Muscle of leg (tissue), 3 donors: ENCODE measurements at regions not wholly inside any gene's neighbourhood (a gene's known extent, or its start where the extent isn't known, plus 50 kb on each side); places are given as distances from the start of the nearest gene placed in this dataset.

ENCODE experiments used
- DNase-seq: peaks from one replicate; pipeline ENCODE4 v3.0.0; 2013
- H3K27ac ChIP-seq: one replicate; pipeline ENCODE4 v1.5.1; 2013; ENCODE audit warnings: mild to moderate bottlenecking, low read length, control low read depth
- H3K27me3 ChIP-seq: one replicate; pipeline ENCODE4 v1.6.1; 2013; ENCODE audit warnings: low read length; ENCODE audit not compliant: control insufficient read depth, insufficient read depth
- H3K36me3 ChIP-seq: one replicate; pipeline ENCODE4 v1.6.1; 2013; ENCODE audit warnings: low read length; ENCODE audit not compliant: control insufficient read depth, insufficient read depth
- H3K4me1 ChIP-seq: one replicate; pipeline ENCODE4 v1.6.1; 2013; ENCODE audit warnings: low read length; ENCODE audit not compliant: control insufficient read depth, insufficient read depth
- H3K4me3 ChIP-seq: one replicate; pipeline ENCODE4 v1.5.1; 2013; ENCODE audit warnings: low read length, control low read depth
- H3K9me3 ChIP-seq: replicated peaks from 2 replicates; pipeline ENCODE4 v1.6.1; 2013; ENCODE audit warnings: low read depth, low read length; ENCODE audit not compliant: control insufficient read depth
- WGBS: methylation state at CpG from one replicate; pipeline ENCODE4 v1.1.5; 2013; ENCODE audit warnings: missing lambda C conversion rate; ENCODE audit not compliant: insufficient coverage; 5-methylcytosine and 5-hydroxymethylcytosine counted together

GRCh38 chr2:59887366-59887765, 666.1 kb downstream of the BCL11A start:
- WGBS: 50% methylated on average over 3 of the region's 3 CpGs
- H3K27me3 ChIP-seq: no peaks in the 10 kb centered on the region
- no peaks in the 10 kb centered on the region for H3K36me3 ChIP-seq
- no peaks in the 10 kb centered on the region for H3K9me3 ChIP-seq
- peaks cover 2% of the 10 kb centered on the region for H3K4me1 ChIP-seq
- no peak overlapping the region for H3K27ac ChIP-seq
- no peak overlapping the region for H3K4me3 ChIP-seq
- DNase-seq: no peak

GRCh38 chr2:59886759-59887158, 666.7 kb downstream of the BCL11A start:
- no CpG with 5 or more reads among the region's 3 CpGs for WGBS
- Histone ChIP-seq H3K9me3 (no peaks in the 10 kb centered on the region), H3K4me3 (no peak overlapping the region), H3K27ac (no peak overlapping the region), H3K4me1 (peaks cover 2% of the 10 kb centered on the region), H3K36me3 (no peaks in the 10 kb centered on the region), H3K27me3 (no peaks in the 10 kb centered on the region)
- DNase-seq: no peak

GRCh38 chr2:59885541-59885940, 667.9 kb downstream of the BCL11A start:
- no peaks in the 10 kb centered on the region for H3K36me3 ChIP-seq
- WGBS: 0% methylated on average over 2 of the region's 6 CpGs
- no peak overlapping the region for H3K4me3 ChIP-seq
- peak; percentile 39 for DNase-seq
- no peak overlapping the region for H3K27ac ChIP-seq
- no peaks in the 10 kb centered on the region for H3K27me3 ChIP-seq
- peaks cover 2% of the 10 kb centered on the region for H3K4me1 ChIP-seq
- no peaks in the 10 kb centered on the region for H3K9me3 ChIP-seq

DNA sequence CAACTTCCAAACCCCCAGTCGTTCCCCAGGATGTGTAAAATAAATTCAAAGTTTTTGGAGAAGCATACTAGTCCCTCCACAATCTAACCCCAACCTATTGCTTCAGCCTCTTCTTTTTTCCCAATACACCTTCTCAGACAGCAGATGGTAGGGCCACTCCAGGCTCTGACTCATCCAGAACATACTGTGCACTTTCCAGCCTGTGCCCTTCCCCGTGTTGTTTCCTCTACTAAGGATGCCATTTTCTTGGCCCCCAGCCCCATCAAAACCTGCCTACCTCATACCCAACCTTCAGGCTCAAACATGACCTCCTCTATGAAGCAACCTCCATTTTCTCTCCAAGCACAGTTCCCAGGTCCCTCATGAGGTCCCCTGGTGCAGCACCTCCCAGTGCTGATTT, 669.3 kb downstream of the BCL11A start:
- H3K27me3 ChIP-seq: no peaks in the 10 kb centered on the region
- no peaks in the 10 kb centered on the region for H3K9me3 ChIP-seq
- peaks cover 2% of the 10 kb centered on the region for H3K4me1 ChIP-seq
- no peaks in the 10 kb centered on the region for H3K36me3 ChIP-seq
- H3K4me3 ChIP-seq: no peak overlapping the region
- no peak overlapping the region for H3K27ac ChIP-seq
- no peak for DNase-seq
- WGBS: 62% methylated on average over 2 of the region's 2 CpGs

GRCh38 chr2:59882822-59883221, 670.6 kb downstream of the BCL11A start:
- no peaks in the 10 kb centered on the region for H3K36me3 ChIP-seq
- DNase-seq: peak; percentile 7
- H3K9me3 ChIP-seq: no peaks in the 10 kb centered on the region
- H3K27ac ChIP-seq: no peak overlapping the region
- H3K27me3 ChIP-seq: no peaks in the 10 kb centered on the region
- H3K4me3 ChIP-seq: no peak overlapping the region
- 55% methylated on average over 2 of the region's 2 CpGs for WGBS
- H3K4me1 ChIP-seq: peaks cover 2% of the 10 kb centered on the region

DNA sequence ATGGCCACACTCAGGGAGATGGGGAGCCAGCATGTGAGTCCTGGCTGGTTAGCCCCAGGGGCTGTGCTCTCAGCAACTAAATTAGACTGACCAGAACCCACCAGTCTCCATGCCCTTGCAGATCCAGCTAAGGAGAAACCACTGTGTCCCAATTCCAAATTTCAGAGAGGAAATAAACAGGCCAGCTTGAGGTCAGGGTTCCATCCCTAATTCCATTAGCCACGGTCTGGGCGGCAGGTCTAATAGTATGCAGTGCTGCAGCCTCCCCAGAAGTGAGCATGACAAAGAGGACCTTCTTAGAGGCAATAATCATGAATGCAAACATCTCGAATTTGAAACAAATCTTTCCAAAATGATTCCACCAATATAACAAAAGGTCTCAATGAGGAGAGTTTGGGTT, 671.2 kb downstream of the BCL11A start:
- H3K4me1 ChIP-seq: peaks cover 2% of the 10 kb centered on the region
- 80% methylated on average over 1 of the region's 3 CpGs for WGBS
- H3K27me3 ChIP-seq: no peaks in the 10 kb centered on the region
- H3K36me3 ChIP-seq: no peaks in the 10 kb centered on the region
- no peaks in the 10 kb centered on the region for H3K9me3 ChIP-seq
- H3K27ac ChIP-seq: no peak overlapping the region
- no peak for DNase-seq
- H3K4me3 ChIP-seq: no peak overlapping the region

GRCh38 chr2:59881218-59881617, 672.2 kb downstream of the BCL11A start:
- WGBS: no CpG with 5 or more reads among the region's 1 CpG

DNA sequence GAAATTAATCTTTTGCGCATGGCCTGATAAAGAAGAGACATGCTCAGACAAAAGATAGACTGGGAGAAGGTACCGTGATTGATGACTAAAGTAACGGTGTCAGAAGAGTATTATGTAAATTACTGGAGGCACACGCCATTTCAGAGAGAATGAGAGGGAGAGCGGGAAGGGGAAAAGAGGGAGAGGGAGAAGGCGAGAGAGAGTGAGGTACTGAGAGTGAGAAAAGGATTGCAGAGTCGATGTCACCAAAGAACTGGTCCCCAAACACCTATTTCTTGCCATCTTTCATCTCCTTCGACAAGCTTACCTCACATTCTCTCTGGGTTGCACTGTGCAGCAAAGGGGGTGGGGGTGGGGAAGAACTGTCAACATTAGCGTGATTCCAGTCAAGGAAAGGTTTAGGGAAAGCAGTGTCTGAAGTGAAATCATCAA, 673.7 kb downstream of the BCL11A start:
- 78% methylated on average over 4 of the region's 9 CpGs for WGBS
- H3K27ac ChIP-seq: no peak overlapping the region
- H3K4me1 ChIP-seq: peaks cover 8% of the 10 kb centered on the region
- no peak for DNase-seq
- no peaks in the 10 kb centered on the region for H3K27me3 ChIP-seq
- H3K9me3 ChIP-seq: no peaks in the 10 kb centered on the region
- no peaks in the 10 kb centered on the region for H3K36me3 ChIP-seq
- H3K4me3 ChIP-seq: no peak overlapping the region

More at GRCh38 chr2:59881218-59881617, 672.2 kb downstream of the BCL11A start:
- no peak overlapping the region for H3K27ac ChIP-seq
- H3K4me1 ChIP-seq: peaks cover 2% of the 10 kb centered on the region
- no peak for DNase-seq
- no peaks in the 10 kb centered on the region for H3K27me3 ChIP-seq
- no peaks in the 10 kb centered on the region for H3K36me3 ChIP-seq
- H3K9me3 ChIP-seq: no peaks in the 10 kb centered on the region
- no peak overlapping the region for H3K4me3 ChIP-seq

DNA sequence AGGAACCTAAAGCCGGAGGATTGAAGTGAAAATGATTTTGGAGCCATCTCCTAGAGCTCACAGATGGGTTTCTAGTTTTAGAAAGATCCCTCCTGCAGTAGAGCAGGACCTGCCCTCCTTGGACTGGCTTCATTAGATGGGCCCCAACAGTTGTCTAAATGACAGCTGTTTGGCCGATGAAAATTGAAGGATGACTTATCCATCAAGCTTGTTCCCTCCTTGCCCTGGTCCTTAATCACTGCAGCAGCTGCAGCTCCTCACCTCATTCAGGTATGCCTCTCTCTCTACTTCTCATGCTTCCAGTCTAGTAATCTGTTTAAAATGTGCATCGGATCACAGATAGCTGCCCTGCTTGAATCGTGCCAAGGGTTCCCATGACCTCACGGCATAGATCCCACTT, 677.6 kb downstream of the BCL11A start:
- 81% methylated on average over 3 of the region's 5 CpGs for WGBS
- H3K4me3 ChIP-seq: no peak overlapping the region
- no peak for DNase-seq
- peaks cover 8% of the 10 kb centered on the region for H3K4me1 ChIP-seq
- H3K27me3 ChIP-seq: no peaks in the 10 kb centered on the region
- no peaks in the 10 kb centered on the region for H3K9me3 ChIP-seq
- H3K27ac ChIP-seq: no peak overlapping the region
- H3K36me3 ChIP-seq: no peaks in the 10 kb centered on the region

DNA sequence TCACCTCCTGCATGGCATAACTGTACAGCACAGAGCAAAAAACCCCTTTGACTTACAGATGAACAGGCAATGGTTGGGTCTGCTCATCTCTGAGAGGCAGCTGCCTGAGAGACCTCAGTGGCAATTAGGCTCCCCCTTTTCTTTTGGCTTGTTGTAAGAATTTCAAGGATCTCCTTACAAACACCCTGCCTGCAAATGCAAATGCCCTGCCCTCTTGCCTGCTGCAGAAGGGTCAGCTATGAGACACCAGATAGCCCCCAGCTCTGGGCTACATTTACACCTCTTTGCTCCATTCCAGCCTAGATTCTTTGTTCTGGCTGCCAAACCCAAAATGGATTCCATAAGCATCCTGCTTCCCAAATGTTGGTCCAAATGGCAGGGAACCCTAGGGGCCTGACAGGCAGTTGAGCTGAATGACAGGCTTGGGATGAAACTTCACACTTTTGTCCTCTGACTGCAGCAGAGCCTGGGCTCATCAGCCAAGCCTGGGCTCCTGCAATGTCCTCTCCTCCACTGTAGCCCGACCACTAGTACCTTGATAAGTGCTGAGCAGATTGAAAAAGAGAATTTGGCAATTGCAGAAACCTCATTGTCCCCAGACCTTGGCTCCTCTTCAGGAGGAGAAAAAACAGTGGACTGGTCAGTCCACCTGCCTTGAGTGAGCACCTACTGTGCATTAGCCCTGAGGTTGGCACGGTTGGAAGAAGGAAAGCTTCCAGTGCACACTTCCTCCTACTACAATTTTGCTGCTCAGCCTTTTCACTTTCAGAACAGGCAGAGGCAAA, 678.3 kb downstream of the BCL11A start:
- no peak overlapping the region for H3K27ac ChIP-seq
- no peaks in the 10 kb centered on the region for H3K9me3 ChIP-seq
- H3K4me1 ChIP-seq: peaks cover 8% of the 10 kb centered on the region
- no peaks in the 10 kb centered on the region for H3K27me3 ChIP-seq
- no peak overlapping the region for H3K4me3 ChIP-seq
- H3K36me3 ChIP-seq: no peaks in the 10 kb centered on the region
- no peak for DNase-seq
- whole genome bisulfite sequencing: no CpG with 5 or more reads among the region's 2 CpGs

DNA sequence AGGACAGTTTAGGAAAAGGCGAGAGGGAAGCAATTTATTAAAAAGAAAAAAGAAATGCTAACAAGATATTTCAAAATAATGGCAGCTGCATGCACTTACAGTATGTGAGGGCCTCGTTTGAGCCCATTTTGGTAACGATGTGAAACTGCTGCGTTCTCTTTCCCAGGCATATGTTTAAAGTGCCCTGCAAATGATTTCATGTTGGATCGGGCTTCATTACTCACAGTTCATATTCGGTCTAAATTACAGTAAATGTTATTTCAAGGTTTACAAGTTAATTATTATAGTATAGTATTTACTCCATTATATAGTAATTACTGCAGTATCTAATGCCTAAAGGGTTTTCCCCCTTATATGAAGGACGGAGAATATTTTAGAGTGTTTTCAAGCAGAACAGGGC, 679.1 kb downstream of the BCL11A start:
- Histone ChIP-seq H3K36me3 (no peaks in the 10 kb centered on the region), H3K9me3 (no peaks in the 10 kb centered on the region), H3K4me3 (no peak overlapping the region), H3K27me3 (no peaks in the 10 kb centered on the region), H3K27ac (no peak overlapping the region), H3K4me1 (peaks cover 8% of the 10 kb centered on the region)
- 87% methylated on average over 3 of the region's 7 CpGs for WGBS
- no peak for DNase-seq
